Fibroblast of lung (primary cell): ENCODE measurements at regions not wholly inside any gene's neighbourhood (a gene's known extent, or its start where the extent isn't known, plus 50 kb on each side); places are given as distances from the start of the nearest gene placed in this dataset.

ENCODE experiments used
- DNase-seq, 2 donors: peaks; one replicate each; pipeline versions ENCODE4 v3.0.0 to v3.0.0-alpha.2; 2010; ENCODE audit warnings: low read depth in 2 of 2
- H2AFZ ChIP-seq: 2 replicates; pipeline ENCODE4 v1.5.1; 2012; ENCODE audit warnings: low read length, control low read depth, inconsistent platforms
- H3K27ac ChIP-seq: 2 replicates; pipeline ENCODE4 v1.5.1; 2011; ENCODE audit warnings: low read length, control low read depth; ENCODE audit not compliant: insufficient read depth
- H3K27me3 ChIP-seq: 2 replicates; pipeline ENCODE4 v1.5.1; 2011; ENCODE audit warnings: mild to moderate bottlenecking, low read length; ENCODE audit not compliant: control insufficient read depth, insufficient read depth
- H3K36me3 ChIP-seq: 2 replicates; pipeline ENCODE4 v1.5.1; 2011; ENCODE audit warnings: low read length; ENCODE audit not compliant: control insufficient read depth, insufficient read depth
- H3K4me1 ChIP-seq: 2 replicates; pipeline ENCODE4 v1.5.1; 2011; ENCODE audit warnings: low read length; ENCODE audit not compliant: control insufficient read depth, insufficient read depth; ENCODE audit errors: extremely low read depth
- H3K4me2 ChIP-seq: 2 replicates; pipeline ENCODE4 v1.5.1; 2011; ENCODE audit warnings: low read length, control low read depth; ENCODE audit not compliant: insufficient read depth; ENCODE audit errors: extremely low read depth
- H3K4me3 ChIP-seq, 4 experiments: fragments of 200-600 bp in 1 of 4; sonication (generic) in 1 of 4; replicated peaks in 1 of 4; 2 replicates each; pipeline ENCODE4 v1.5.1; 2011 to 2016; ENCODE audit warnings: low read length in 4 of 4, low read depth in 3 of 4, mild to moderate bottlenecking in 3 of 4, control low read depth in 2 of 4, inconsistent platforms in 1 of 4, mixed read lengths in 1 of 4; ENCODE audit not compliant: insufficient read depth in 1 of 4; ENCODE audit errors: control extremely low read depth in 1 of 4
- H3K79me2 ChIP-seq: 2 replicates; pipeline ENCODE4 v1.5.1; 2012; ENCODE audit warnings: mild to moderate bottlenecking, low read length, inconsistent platforms; ENCODE audit not compliant: control insufficient read depth, insufficient read depth
- H3K9ac ChIP-seq: 2 replicates; pipeline ENCODE4 v1.5.1; 2011; ENCODE audit warnings: mild to moderate bottlenecking, low read length, control low read depth; ENCODE audit not compliant: insufficient read depth
- H3K9me3 ChIP-seq: 2 replicates; pipeline ENCODE4 v1.5.1; 2012; ENCODE audit warnings: low read depth, low read length; ENCODE audit not compliant: control insufficient read depth, insufficient read depth
- H4K20me1 ChIP-seq: 2 replicates; pipeline ENCODE4 v1.5.1; 2011; ENCODE audit warnings: low read length; ENCODE audit not compliant: control insufficient read depth, insufficient read depth; ENCODE audit errors: extremely low read depth
- CTCF ChIP-seq, 2 donors: IDR thresholded peaks in 1 of 2; conservative IDR thresholded peaks in 1 of 2; 1 replicate in 1 of 2; 2 replicates in 1 of 2; pipeline ENCODE4 v1.5.1; 2011 to 2012; ENCODE audit warnings: low read length in 2 of 2, control low read depth in 1 of 2, inconsistent platforms in 1 of 2, low read depth in 1 of 2, mild to moderate bottlenecking in 1 of 2
- EZH2 ChIP-seq: IDR thresholded peaks from 2 replicates; pipeline ENCODE4 v1.5.1; 2012; ENCODE audit warnings: low read length, control low read depth, mild to moderate bottlenecking; ENCODE audit errors: missing control alignments

GRCh38 chr1:230506451-230506850 lies 80.3 kb upstream of the PGBD5 start:
- H3K27ac ChIP-seq = no peak overlapping the region
- peaks cover 2% of the 10 kb centered on the region for H3K4me1 ChIP-seq
- H2AFZ ChIP-seq = no peak overlapping the region
- TF ChIP-seq EZH2 (no peak), CTCF (conservative IDR thresholded peaks at IDR 0.05 in 1 of 2, IDR thresholded peaks at IDR 0.05 in 1 of 2; ENCODE audit: low read depth in 1 of 2, low read length in 2 of 2) (no peak)
- no peak overlapping the region for H3K9ac ChIP-seq
- no peak overlapping the region for H3K4me3 ChIP-seq
- no peak overlapping the region for H3K4me2 ChIP-seq
- no peaks in the 10 kb centered on the region for H3K9me3 ChIP-seq
- no peaks in the 10 kb centered on the region for H3K27me3 ChIP-seq
- no peaks in the 10 kb centered on the region for H4K20me1 ChIP-seq
- DNase-seq = no peak
- no peaks in the 10 kb centered on the region for H3K79me2 ChIP-seq
- H3K36me3 ChIP-seq = no peaks in the 10 kb centered on the region

GRCh38 chr1:230504310-230504709 lies 78.2 kb upstream of the PGBD5 start:
- Histone ChIP-seq H3K9me3 (no peaks in the 10 kb centered on the region), H4K20me1 (no peaks in the 10 kb centered on the region), H3K9ac (no peak overlapping the region), H3K79me2 (no peaks in the 10 kb centered on the region), H3K4me3 (no peak overlapping the region), H3K36me3 (no peaks in the 10 kb centered on the region), H3K4me1 (no peaks in the 10 kb centered on the region), H3K27me3 (no peaks in the 10 kb centered on the region), H2AFZ (no peak overlapping the region), H3K27ac (no peak overlapping the region), H3K4me2 (no peak overlapping the region)
- no peak for DNase-seq
- no peak for TF ChIP-seq EZH2

GRCh38 chr1:230503726-230504125 lies 77.6 kb upstream of the PGBD5 start:
- TF ChIP-seq EZH2 = no peak
- TF ChIP-seq CTCF (conservative IDR thresholded peaks at IDR 0.05 in 1 of 2, IDR thresholded peaks at IDR 0.05 in 1 of 2; ENCODE audit: low read depth in 1 of 2, low read length in 2 of 2) = no peak
- no peak overlapping the region for H3K27ac ChIP-seq
- DNase-seq = no peak

More at GRCh38 chr1:230503726-230504125, 77.6 kb upstream of the PGBD5 start:
- Histone ChIP-seq H3K79me2 (no peaks in the 10 kb centered on the region), H2AFZ (no peak overlapping the region), H3K4me3 (no peak overlapping the region), H3K36me3 (no peaks in the 10 kb centered on the region), H3K4me2 (no peak overlapping the region), H3K9ac (no peak overlapping the region), H3K27me3 (no peaks in the 10 kb centered on the region), H4K20me1 (no peaks in the 10 kb centered on the region), H3K9me3 (no peaks in the 10 kb centered on the region), H3K4me1 (no peaks in the 10 kb centered on the region)
